ACC112 (cell line): ENCODE measurements at regions not wholly inside any gene's neighbourhood (a gene's known extent, or its start where the extent isn't known, plus 50 kb on each side); places are given as distances from the start of the nearest gene placed in this dataset.
"Not testable (repeated sequence)": the region's sequence is repeated elsewhere in the genome, so short reads cannot be mapped to it uniquely, and the experiment has no call there.

ENCODE experiments used
- H2AFZ ChIP-seq: fragments of 200-600 bp; sonication (generic); one replicate; pipeline ENCODE4 v1.6.0; 2017; ENCODE audit warnings: antibody characterized with exemption, low read length; ENCODE audit not compliant: unreplicated experiment
- H3K27ac ChIP-seq: fragments of 200-600 bp; sonication (generic); 2 replicates; pipeline ENCODE4 v1.5.1; 2014; ENCODE audit warnings: low read depth, mild to moderate bottlenecking, antibody characterized with exemption, low read length, moderate library complexity
- H3K27me3 ChIP-seq: fragments of 200-600 bp; sonication (generic); 2 replicates; pipeline ENCODE4 v1.6.1; 2014; ENCODE audit warnings: mild to moderate bottlenecking, antibody characterized with exemption, low read length, moderate library complexity, mixed read lengths; ENCODE audit not compliant: insufficient read depth
- H3K36me3 ChIP-seq: fragments of 200-600 bp; sonication (generic); 2 replicates; pipeline ENCODE4 v1.6.1; 2016; ENCODE audit warnings: mild to moderate bottlenecking, antibody characterized with exemption, low read length, moderate library complexity, mixed read lengths; ENCODE audit not compliant: insufficient read depth
- H3K4me1 ChIP-seq: fragments of 200-600 bp; sonication (generic); one replicate; pipeline ENCODE4 v1.6.1; 2016; ENCODE audit warnings: low read length, mixed read lengths; ENCODE audit not compliant: insufficient read depth, unreplicated experiment, control insufficient read depth
- H3K4me3 ChIP-seq: fragments of 200-600 bp; sonication (generic); 2 replicates; pipeline ENCODE4 v1.5.1; 2014; ENCODE audit warnings: mild to moderate bottlenecking, low read depth, low read length
- H3K79me2 ChIP-seq: fragments of 200-600 bp; sonication (generic); one replicate; pipeline ENCODE4 v1.6.0; 2016; ENCODE audit warnings: low read length; ENCODE audit not compliant: control insufficient read depth, unreplicated experiment, insufficient read depth

- not testable (repeated sequence) for H3K27me3 ChIP-seq, H3K36me3 ChIP-seq, H3K4me3 ChIP-seq, H3K27ac ChIP-seq, H3K79me2 ChIP-seq, H2AFZ ChIP-seq, H3K4me1 ChIP-seq
These were observed 140.2 kb downstream of the CCDC144A start for GRCh38 chr17:16830219-16830618.
